HG03571 (cell line): ENCODE measurements at regions not wholly inside any gene's neighbourhood (a gene's known extent, or its start where the extent isn't known, plus 50 kb on each side); places are given as distances from the start of the nearest gene placed in this dataset.
"Not testable (repeated sequence)": the region's sequence is repeated elsewhere in the genome, so short reads cannot be mapped to it uniquely, and the experiment has no call there.

Source experiments
- ATAC-seq: cut with Tn5 transposase; IDR thresholded peaks from one replicate; pipeline ENCODE4 v1.9.1; 2021; ENCODE audit not compliant: unreplicated experiment

- no peak for ATAC-seq
Observed at GRCh38 chr5:92283521-92283920, 900.4 kb upstream of the ARRDC3 start.

GRCh38 chr5:92271750-92272149, 888.6 kb upstream of the ARRDC3 start:
- not testable (repeated sequence) for ATAC-seq

GRCh38 chr5:92268343-92268742, 885.2 kb upstream of the ARRDC3 start:
- ATAC-seq, result no peak

GRCh38 chr5:92267830-92268229, 884.7 kb upstream of the ARRDC3 start:
- ATAC-seq, result no peak

GRCh38 chr5:92265804-92266203, 882.7 kb upstream of the ARRDC3 start:
- no peak for ATAC-seq

GRCh38 chr5:92255605-92256004, 872.5 kb upstream of the ARRDC3 start:
- not testable (repeated sequence) for ATAC-seq

- ATAC-seq, result no peak
Observed at GRCh38 chr5:92248518-92248917, 865.4 kb upstream of the ARRDC3 start.

GRCh38 chr5:92242170-92242569, 859.1 kb upstream of the ARRDC3 start:
- ATAC-seq, result no peak

- ATAC-seq, result no peak
Observed at GRCh38 chr5:92237896-92238295, 854.8 kb upstream of the ARRDC3 start.

GRCh38 chr5:92222449-92222848, 839.3 kb upstream of the ARRDC3 start:
- ATAC-seq, result no peak

- ATAC-seq, result not testable (repeated sequence)
Observed at GRCh38 chr5:92216852-92217251, 833.7 kb upstream of the ARRDC3 start.

- ATAC-seq, result no peak
Observed at GRCh38 chr5:92215116-92215515, 832.0 kb upstream of the ARRDC3 start.

- no peak for ATAC-seq
Observed at GRCh38 chr5:92208265-92208664, 825.1 kb upstream of the ARRDC3 start.

- ATAC-seq, result no peak
Observed at GRCh38 chr5:92207151-92207550, 824.0 kb upstream of the ARRDC3 start.

- ATAC-seq, result no peak
Observed at GRCh38 chr5:92206681-92207080, 823.6 kb upstream of the ARRDC3 start.

GRCh38 chr5:92199035-92199434, 815.9 kb upstream of the ARRDC3 start:
- ATAC-seq, result not testable (repeated sequence)

- ATAC-seq, result no peak
Observed at GRCh38 chr5:92181656-92182055, 798.5 kb upstream of the ARRDC3 start.

GRCh38 chr5:92180391-92180790, 797.3 kb upstream of the ARRDC3 start:
- ATAC-seq, result no peak

GRCh38 chr5:92179651-92180050, 796.5 kb upstream of the ARRDC3 start:
- ATAC-seq, result no peak

- ATAC-seq, result no peak
Observed at GRCh38 chr5:92177926-92178487, 794.9 kb upstream of the ARRDC3 start.

GRCh38 chr5:92163906-92164305, 780.8 kb upstream of the ARRDC3 start:
- no peak for ATAC-seq

GRCh38 chr5:92147798-92148197, 764.7 kb upstream of the ARRDC3 start:
- no peak for ATAC-seq

- no peak for ATAC-seq
Observed at GRCh38 chr5:92147266-92147665, 764.1 kb upstream of the ARRDC3 start.
